Suprapubic skin (tissue), 4 donors: ENCODE measurements at regions not wholly inside any gene's neighbourhood (a gene's known extent, or its start where the extent isn't known, plus 50 kb on each side); places are given as distances from the start of the nearest gene placed in this dataset.
"Not testable (repeated sequence)": the region's sequence is repeated elsewhere in the genome, so short reads cannot be mapped to it uniquely, and the experiment has no call there.

ENCODE experiments used
- DNase-seq, 2 donors: peaks; one replicate each; pipeline ENCODE4 v3.0.0-alpha.2; 2019; ENCODE audit warnings: low spot score in 2 of 2
- H3K27ac ChIP-seq: fragments of 200-600 bp; sonication (generic); one replicate; pipeline ENCODE4 v1.5.1; 2019
- H3K27me3 ChIP-seq: fragments of 200-600 bp; sonication (generic); one replicate; pipeline ENCODE4 v1.5.1; 2019
- H3K36me3 ChIP-seq: fragments of 200-600 bp; sonication (generic); one replicate; pipeline ENCODE4 v1.5.1; 2019
- H3K4me1 ChIP-seq: fragments of 200-600 bp; sonication (generic); one replicate; pipeline ENCODE4 v1.5.1; 2019
- H3K4me3 ChIP-seq: fragments of 200-600 bp; sonication (generic); one replicate; pipeline ENCODE4 v1.5.1; 2019; ENCODE audit warnings: mild to moderate bottlenecking
- H3K9me3 ChIP-seq: fragments of 200-600 bp; sonication (generic); one replicate; pipeline ENCODE4 v1.5.1; 2019
- EP300 ChIP-seq: sonication (generic); formaldehyde crosslinking; IDR thresholded peaks from one replicate; pipeline ENCODE4 v1.6.1; 2017; ENCODE audit warnings: antibody characterized with exemption
- POLR2A ChIP-seq, 2 donors: fragments of 450-650 bp; IDR thresholded peaks; one replicate each; pipeline ENCODE4 v1.6.1; 2017; ENCODE audit warnings: antibody characterized with exemption in 2 of 2, mild to moderate bottlenecking in 2 of 2, moderate library complexity in 2 of 2
- POLR2AphosphoS5 ChIP-seq, 3 donors: sonication (generic); formaldehyde crosslinking; IDR thresholded peaks; one replicate each; pipeline ENCODE4 v1.6.1; 2017; ENCODE audit warnings: antibody characterized with exemption in 3 of 3
- WGBS: methylation state at CpG from one replicate; pipeline ENCODE4 v1.1.5; 2018; 5-methylcytosine and 5-hydroxymethylcytosine counted together
- TF ChIP-seq, protein P1 (sequence below), 2 donors: fragments of 200-600 bp in 1 of 2; fragments of 450-650 bp in 1 of 2; sonication (generic) in 1 of 2; IDR thresholded peaks; one replicate each; pipeline ENCODE4 v1.5.1; 2016 to 2019; ENCODE audit warnings: antibody characterized with exemption in 2 of 2, mild to moderate bottlenecking in 1 of 2, moderate library complexity in 1 of 2

DNA sequence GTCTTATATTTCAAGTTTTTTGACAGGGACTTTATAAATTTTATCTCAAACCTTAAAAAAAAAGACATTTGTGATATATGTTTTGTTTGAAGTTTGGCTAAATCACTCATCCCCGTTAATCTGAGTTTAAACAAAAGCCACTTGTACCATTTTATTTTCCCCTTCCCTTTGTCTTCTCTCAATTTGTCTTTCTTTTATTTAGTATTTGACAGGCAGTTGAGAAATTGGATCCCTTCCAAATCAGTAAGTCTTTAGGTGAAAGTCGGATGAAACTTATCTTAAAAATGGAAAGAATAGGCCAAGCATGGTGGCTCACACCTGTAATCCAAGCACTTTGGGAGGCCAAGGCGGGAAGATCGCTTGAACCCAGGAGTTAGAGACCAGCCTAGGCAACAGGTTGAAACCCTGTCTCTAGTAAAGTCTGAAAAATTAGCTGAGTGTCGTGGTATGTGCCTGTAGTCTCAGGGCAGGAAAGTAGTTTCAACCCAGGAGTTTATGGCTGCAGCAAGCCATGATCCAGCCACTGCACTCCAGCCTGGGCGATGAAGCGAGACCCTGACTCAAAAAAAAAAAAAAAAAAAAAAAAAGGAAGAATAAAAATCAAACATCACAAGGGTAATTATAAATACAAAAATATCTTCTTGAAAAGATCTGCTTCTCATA, 394.6 kb upstream of the TPM1 start:
- Histone ChIP-seq H3K27me3 (no peaks in the 10 kb centered on the region), H3K4me1 (peaks cover 6% of the 10 kb centered on the region), H3K27ac (no peak overlapping the region), H3K4me3 (no peak overlapping the region), H3K36me3 (no peaks in the 10 kb centered on the region), H3K9me3 (no peaks in the 10 kb centered on the region)
- DNase-seq: no peak
- TF ChIP-seq POLR2AphosphoS5 (IDR thresholded peaks at IDR 0.05) (no peak), POLR2A (IDR thresholded peaks at IDR 0.05) (no peak), EP300 (no peak)
- TF ChIP-seq, protein P1, sequence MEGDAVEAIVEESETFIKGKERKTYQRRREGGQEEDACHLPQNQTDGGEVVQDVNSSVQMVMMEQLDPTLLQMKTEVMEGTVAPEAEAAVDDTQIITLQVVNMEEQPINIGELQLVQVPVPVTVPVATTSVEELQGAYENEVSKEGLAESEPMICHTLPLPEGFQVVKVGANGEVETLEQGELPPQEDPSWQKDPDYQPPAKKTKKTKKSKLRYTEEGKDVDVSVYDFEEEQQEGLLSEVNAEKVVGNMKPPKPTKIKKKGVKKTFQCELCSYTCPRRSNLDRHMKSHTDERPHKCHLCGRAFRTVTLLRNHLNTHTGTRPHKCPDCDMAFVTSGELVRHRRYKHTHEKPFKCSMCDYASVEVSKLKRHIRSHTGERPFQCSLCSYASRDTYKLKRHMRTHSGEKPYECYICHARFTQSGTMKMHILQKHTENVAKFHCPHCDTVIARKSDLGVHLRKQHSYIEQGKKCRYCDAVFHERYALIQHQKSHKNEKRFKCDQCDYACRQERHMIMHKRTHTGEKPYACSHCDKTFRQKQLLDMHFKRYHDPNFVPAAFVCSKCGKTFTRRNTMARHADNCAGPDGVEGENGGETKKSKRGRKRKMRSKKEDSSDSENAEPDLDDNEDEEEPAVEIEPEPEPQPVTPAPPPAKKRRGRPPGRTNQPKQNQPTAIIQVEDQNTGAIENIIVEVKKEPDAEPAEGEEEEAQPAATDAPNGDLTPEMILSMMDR (IDR thresholded peaks at IDR 0.05): no peak
- 91% methylated on average over 7 of the region's 7 CpGs for WGBS

DNA sequence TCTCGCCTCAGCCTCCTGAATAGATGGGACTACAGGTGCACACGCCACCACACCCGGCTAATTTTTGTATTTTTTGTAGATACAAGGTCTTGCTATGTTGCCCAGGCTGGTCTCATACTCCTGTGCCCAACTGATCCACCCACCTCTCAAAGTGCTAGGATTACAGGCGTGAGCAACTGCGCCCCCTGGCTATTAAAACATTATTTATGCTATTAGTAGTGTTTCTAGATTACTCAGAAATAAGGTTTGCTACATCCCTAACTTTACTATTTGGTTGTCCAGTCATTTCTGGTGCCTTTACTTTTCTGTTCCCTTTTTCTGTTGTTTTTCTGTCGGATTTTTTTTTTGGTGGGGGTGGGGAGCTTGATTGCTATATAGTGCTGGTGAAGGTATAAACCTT, 393.6 kb upstream of the TPM1 start:
- no peak for TF ChIP-seq POLR2A (IDR thresholded peaks at IDR 0.05)
- no peak for TF ChIP-seq EP300
- Histone ChIP-seq H3K27ac (no peak overlapping the region), H3K9me3 (no peaks in the 10 kb centered on the region), H3K27me3 (no peaks in the 10 kb centered on the region), H3K4me1 (peaks cover 6% of the 10 kb centered on the region), H3K4me3 (no peak overlapping the region), H3K36me3 (no peaks in the 10 kb centered on the region)
- WGBS: 92% methylated on average over 6 of the region's 6 CpGs
- DNase-seq: no peak

DNA sequence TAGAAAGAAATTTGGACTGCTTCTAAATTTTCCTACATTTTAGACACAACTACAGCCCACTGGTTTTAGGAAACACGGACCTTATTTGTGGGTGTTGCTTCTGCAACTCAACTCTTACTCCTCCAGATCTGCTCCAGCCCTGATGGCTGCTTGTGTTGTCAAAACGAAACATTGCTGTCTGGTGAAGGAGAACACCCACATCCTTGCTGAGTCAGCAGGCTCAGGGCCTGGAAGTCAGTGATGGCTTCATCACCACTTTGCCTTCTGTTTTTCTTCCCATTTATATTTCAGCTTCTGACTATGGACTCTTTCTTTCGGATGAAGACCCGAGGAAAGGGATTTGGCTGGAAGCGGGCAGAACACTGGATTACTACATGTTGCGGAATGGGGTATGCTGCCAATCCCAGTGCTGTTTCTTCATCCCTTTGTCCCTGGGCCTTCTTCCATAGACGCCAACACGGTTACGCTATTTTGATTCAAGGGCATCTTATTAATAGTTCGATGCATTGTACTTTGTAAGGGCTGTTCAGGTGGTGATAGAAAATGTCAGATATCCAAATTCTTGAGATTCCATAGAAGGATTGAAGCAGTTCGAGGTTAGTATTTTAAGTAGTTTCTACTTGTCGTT, 392.6 kb upstream of the TPM1 start:
- no peaks in the 10 kb centered on the region for H3K27me3 ChIP-seq
- DNase-seq: no peak
- 88% methylated on average over 12 of the region's 12 CpGs for WGBS
- TF ChIP-seq POLR2A (IDR thresholded peaks at IDR 0.05): no peak
- TF ChIP-seq, protein P1 (IDR thresholded peaks at IDR 0.05): no peak
- no peak for TF ChIP-seq EP300
- no peak for TF ChIP-seq POLR2AphosphoS5 (IDR thresholded peaks at IDR 0.05)
- no peaks in the 10 kb centered on the region for H3K36me3 ChIP-seq
- H3K4me3 ChIP-seq: no peak overlapping the region
- H3K4me1 ChIP-seq: peaks cover 6% of the 10 kb centered on the region
- no peaks in the 10 kb centered on the region for H3K9me3 ChIP-seq
- H3K27ac ChIP-seq: no peak overlapping the region

DNA sequence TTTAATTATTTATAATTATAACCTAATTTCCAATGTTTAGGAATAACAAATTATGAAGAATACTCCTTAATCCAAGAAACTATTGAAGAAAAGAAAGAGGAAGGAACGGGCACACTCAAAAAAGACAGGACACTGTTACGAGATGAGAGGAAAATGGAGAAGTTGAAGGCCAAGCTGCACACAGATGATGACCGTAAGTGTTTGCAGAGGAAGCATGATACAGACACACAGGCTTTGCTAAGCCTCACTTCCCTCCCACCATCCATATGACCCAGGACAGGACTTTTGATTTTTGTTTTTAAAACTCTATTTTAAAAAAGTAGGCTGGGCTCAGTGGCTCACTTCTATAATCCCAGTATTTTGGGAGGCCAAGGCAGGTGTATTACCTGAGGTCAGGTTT, 389.4 kb upstream of the TPM1 start:
- DNase-seq: no peak
- no peak overlapping the region for H3K27ac ChIP-seq
- WGBS: 90% methylated on average over 3 of the region's 3 CpGs
- H3K9me3 ChIP-seq: no peaks in the 10 kb centered on the region
- no peaks in the 10 kb centered on the region for H3K36me3 ChIP-seq
- no peaks in the 10 kb centered on the region for H3K4me1 ChIP-seq
- H3K4me3 ChIP-seq: no peak overlapping the region
- H3K27me3 ChIP-seq: no peaks in the 10 kb centered on the region
- TF ChIP-seq, protein P1 (IDR thresholded peaks at IDR 0.05): no peak
- TF ChIP-seq EP300 (no peak), POLR2AphosphoS5 (IDR thresholded peaks at IDR 0.05) (no peak), POLR2A (IDR thresholded peaks at IDR 0.05) (no peak)

DNA sequence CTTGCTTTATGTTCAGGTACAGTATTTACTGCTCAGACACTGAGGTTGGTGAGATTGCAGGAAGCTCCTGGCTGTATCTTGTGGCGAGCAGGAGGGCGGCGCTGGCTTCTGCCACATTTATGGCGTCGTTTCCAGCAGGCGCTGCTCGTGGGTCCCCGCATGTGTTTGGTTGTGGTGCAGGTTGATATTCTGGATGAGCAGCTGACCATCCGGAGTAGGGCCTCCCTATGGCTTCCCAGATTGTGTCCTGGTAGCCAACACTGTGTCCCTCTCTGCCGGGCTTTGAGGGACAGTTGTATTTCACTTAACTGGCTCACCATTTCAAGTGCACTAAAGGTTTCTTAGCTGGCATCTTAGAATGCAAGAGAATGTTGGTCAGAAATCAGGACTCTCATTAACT, 386.5 kb upstream of the TPM1 start:
- no peak for DNase-seq
- H3K4me3 ChIP-seq: no peak overlapping the region
- H3K9me3 ChIP-seq: no peaks in the 10 kb centered on the region
- H3K4me1 ChIP-seq: no peaks in the 10 kb centered on the region
- TF ChIP-seq POLR2AphosphoS5 (IDR thresholded peaks at IDR 0.05) (no peak), EP300 (no peak), POLR2A (IDR thresholded peaks at IDR 0.05) (no peak)
- TF ChIP-seq, protein P1 (IDR thresholded peaks at IDR 0.05): no peak
- H3K36me3 ChIP-seq: peaks cover 8% of the 10 kb centered on the region
- no peak overlapping the region for H3K27ac ChIP-seq
- H3K27me3 ChIP-seq: no peaks in the 10 kb centered on the region
- WGBS: 94% methylated on average over 10 of the region's 10 CpGs

DNA sequence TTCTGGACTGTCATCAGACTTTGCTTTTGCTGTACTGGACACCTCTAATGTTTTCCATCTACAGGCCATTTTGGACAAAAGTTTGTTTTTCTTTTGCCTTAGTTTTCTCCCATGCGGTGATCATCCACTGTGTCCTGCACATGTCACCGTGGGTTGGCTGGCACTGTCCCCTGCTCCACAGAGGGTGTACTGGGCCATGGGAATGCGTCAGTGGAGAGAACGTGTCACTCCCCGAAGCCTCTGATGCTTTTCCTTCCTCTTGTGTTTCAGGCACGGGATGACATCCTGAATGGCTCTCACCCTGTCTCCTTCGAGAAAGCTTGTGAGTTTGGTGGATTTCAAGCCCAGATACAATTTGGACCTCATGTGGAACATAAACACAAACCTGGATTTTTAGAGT, 385.0 kb upstream of the TPM1 start:
- not testable (repeated sequence) for H3K4me1 ChIP-seq, H3K36me3 ChIP-seq, DNase-seq, H3K27ac ChIP-seq, H3K9me3 ChIP-seq, H3K4me3 ChIP-seq, H3K27me3 ChIP-seq
- WGBS: 85% methylated on average over 7 of the region's 7 CpGs
